ENCODE measurements at regions not wholly inside any gene's neighbourhood (a gene's known extent, or its start where the extent isn't known, plus 50 kb on each side); places are given as distances from the start of the nearest gene placed in this dataset.
"Not testable (repeated sequence)": the region's sequence is repeated elsewhere in the genome, so short reads cannot be mapped to it uniquely, and the experiment has no call there.

- DNase-seq, result not testable (repeated sequence)
These were observed 104.2 kb downstream of the CDRT15L2 start for GRCh38 chr17:20683651-20684229.

GRCh38 chr17:20684975-20685374, 105.5 kb downstream of the CDRT15L2 start:
- not testable (repeated sequence) for DNase-seq

- DNase-seq, result not testable (repeated sequence)
These were observed 108.1 kb downstream of the CDRT15L2 start for GRCh38 chr17:20687584-20687983.

- peak; percentile 19 for DNase-seq
These were observed 109.7 kb downstream of the CDRT15L2 start for GRCh38 chr17:20689170-20689749.

GRCh38 chr17:20692706-20693105, 113.2 kb downstream of the CDRT15L2 start:
- peak; percentile 59 for DNase-seq

GRCh38 chr17:20695871-20696270, 116.3 kb downstream of the CDRT15L2 start:
- not testable (repeated sequence) for DNase-seq

GRCh38 chr17:20698463-20699206, 119.1 kb downstream of the CDRT15L2 start:
- peak; percentile 3 for DNase-seq

GRCh38 chr17:20700528-20700927, 121.0 kb downstream of the CDRT15L2 start:
- not testable (repeated sequence) for DNase-seq

GRCh38 chr17:20701366-20701765, 121.8 kb downstream of the CDRT15L2 start:
- not testable (repeated sequence) for DNase-seq

- no peak for DNase-seq
These were observed 123.2 kb downstream of the CDRT15L2 start for GRCh38 chr17:20702692-20703091.

- no peak for DNase-seq
These were observed 124.3 kb downstream of the CDRT15L2 start for GRCh38 chr17:20703781-20704180.

- DNase-seq, result not testable (repeated sequence)
These were observed 125.7 kb downstream of the CDRT15L2 start for GRCh38 chr17:20705186-20705585.

- DNase-seq, result no peak
These were observed 127.3 kb downstream of the CDRT15L2 start for GRCh38 chr17:20706751-20707373.

- DNase-seq, result not testable (repeated sequence)
These were observed 129.3 kb downstream of the CDRT15L2 start for GRCh38 chr17:20708821-20709220.

- DNase-seq, result not testable (repeated sequence)
These were observed 137.0 kb downstream of the CDRT15L2 start for GRCh38 chr17:20716481-20716880.

- DNase-seq, result no peak
These were observed 141.6 kb downstream of the CDRT15L2 start for GRCh38 chr17:20721171-20721570.

- not testable (repeated sequence) for DNase-seq
These were observed 144.9 kb downstream of the CDRT15L2 start for GRCh38 chr17:20724391-20724790.

GRCh38 chr17:20727201-20727600, 147.7 kb downstream of the CDRT15L2 start:
- DNase-seq, result not testable (repeated sequence)

- DNase-seq, result no peak
These were observed 148.7 kb downstream of the CDRT15L2 start for GRCh38 chr17:20728181-20728580.

- not testable (repeated sequence) for DNase-seq
These were observed 151.6 kb downstream of the CDRT15L2 start for GRCh38 chr17:20731131-20731530.

- DNase-seq, result no peak
These were observed 154.4 kb downstream of the CDRT15L2 start for GRCh38 chr17:20733923-20734322.

- no peak for DNase-seq
These were observed 156.3 kb downstream of the CDRT15L2 start for GRCh38 chr17:20735796-20736195.

GRCh38 chr17:20737636-20738035, 158.1 kb downstream of the CDRT15L2 start:
- DNase-seq, result not testable (repeated sequence)

- no peak for DNase-seq
These were observed 191.6 kb downstream of the CDRT15L2 start for GRCh38 chr17:20771104-20771503.
